ENCODE measurements at regions not wholly inside any gene's neighbourhood (a gene's known extent, or its start where the extent isn't known, plus 50 kb on each side); places are given as distances from the start of the nearest gene placed in this dataset.

DNA sequence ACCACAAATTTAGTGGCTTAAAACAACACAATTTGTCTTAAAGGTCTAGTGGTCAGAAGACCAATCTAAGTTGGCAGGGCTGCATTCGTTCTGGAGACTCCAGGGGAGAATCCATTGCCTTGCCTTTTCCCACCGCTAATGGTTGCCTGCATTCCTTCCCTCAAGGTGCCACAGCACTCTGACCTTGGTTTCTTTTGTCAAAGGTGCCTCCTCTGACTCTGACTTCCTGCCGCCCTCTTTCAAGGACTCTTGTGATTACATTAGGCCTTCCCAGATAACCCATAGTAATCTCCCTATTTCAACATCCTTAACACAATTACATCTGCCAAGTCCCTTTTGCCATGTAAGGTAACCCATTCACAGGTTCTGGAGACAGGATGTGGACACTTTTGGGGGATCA lies 145.3 kb downstream of the S1PR1 start:
- TF ChIP-seq, protein P1, sequence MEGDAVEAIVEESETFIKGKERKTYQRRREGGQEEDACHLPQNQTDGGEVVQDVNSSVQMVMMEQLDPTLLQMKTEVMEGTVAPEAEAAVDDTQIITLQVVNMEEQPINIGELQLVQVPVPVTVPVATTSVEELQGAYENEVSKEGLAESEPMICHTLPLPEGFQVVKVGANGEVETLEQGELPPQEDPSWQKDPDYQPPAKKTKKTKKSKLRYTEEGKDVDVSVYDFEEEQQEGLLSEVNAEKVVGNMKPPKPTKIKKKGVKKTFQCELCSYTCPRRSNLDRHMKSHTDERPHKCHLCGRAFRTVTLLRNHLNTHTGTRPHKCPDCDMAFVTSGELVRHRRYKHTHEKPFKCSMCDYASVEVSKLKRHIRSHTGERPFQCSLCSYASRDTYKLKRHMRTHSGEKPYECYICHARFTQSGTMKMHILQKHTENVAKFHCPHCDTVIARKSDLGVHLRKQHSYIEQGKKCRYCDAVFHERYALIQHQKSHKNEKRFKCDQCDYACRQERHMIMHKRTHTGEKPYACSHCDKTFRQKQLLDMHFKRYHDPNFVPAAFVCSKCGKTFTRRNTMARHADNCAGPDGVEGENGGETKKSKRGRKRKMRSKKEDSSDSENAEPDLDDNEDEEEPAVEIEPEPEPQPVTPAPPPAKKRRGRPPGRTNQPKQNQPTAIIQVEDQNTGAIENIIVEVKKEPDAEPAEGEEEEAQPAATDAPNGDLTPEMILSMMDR (IDR thresholded peaks at IDR 0.05; ENCODE audit: low read length), result no peak
- no peak for TF ChIP-seq EZH2 (IDR thresholded peaks at IDR 0.05; ENCODE audit: borderline replicate concordance, low read length)
